Panc1 (cell line): ENCODE measurements at regions not wholly inside any gene's neighbourhood (a gene's known extent, or its start where the extent isn't known, plus 50 kb on each side); places are given as distances from the start of the nearest gene placed in this dataset.

Experiments
- ATAC-seq: fragments of 200-7000 bp; cut with Tn5 transposase; 2 replicates; pipeline ENCODE4 v1.9.1; 2020; ENCODE audit warnings: mild to moderate bottlenecking, moderate library complexity
- BruUV-seq: library from RNA; stranded (reverse); fragments of 400-500 nt; replicated peaks from 2 replicates; lab custom pipeline; 2021; lab: Mats Ljungman, UMichigan
- CTCF ChIA-PET: fragments of 300-600 bp; sonication (Branson Sonifier 250); formaldehyde crosslinking; loops from one replicate; lab custom pipeline; 2022; ENCODE audit warnings: antibody characterized with exemption; lab: Charles Lee
- POLR2A ChIA-PET: fragments of 300-600 bp; sonication (Branson Sonifier 250); formaldehyde crosslinking; loops from one replicate; lab custom pipeline; 2022; ENCODE audit warnings: antibody characterized with exemption; lab: Charles Lee
- DNase-seq: peaks from one replicate; pipeline ENCODE4 v3.0.0-alpha.2; 2010; ENCODE audit warnings: low read depth, low spot score
- H3K27ac ChIP-seq: 2 replicates; pipeline ENCODE4 v1.5.1; 2011; ENCODE audit warnings: mild to moderate bottlenecking, low read length, inconsistent platforms
- H3K27me3 ChIP-seq: fragments of 200-500 bp; sonication (Bioruptor generic); 2 replicates; pipeline ENCODE4 v1.6.0; 2014; ENCODE audit warnings: low read length, inconsistent platforms; ENCODE audit not compliant: control insufficient read depth, insufficient read depth
- H3K36me3 ChIP-seq: fragments of 200-500 bp; sonication (Bioruptor generic); 2 replicates; pipeline ENCODE4 v1.5.1; 2014; ENCODE audit warnings: inconsistent platforms, mild to moderate bottlenecking, low read length, moderate library complexity; ENCODE audit not compliant: control insufficient read depth, insufficient read depth
- H3K4me1 ChIP-seq: 2 replicates; pipeline ENCODE4 v1.5.1; 2011; ENCODE audit warnings: inconsistent platforms, mild to moderate bottlenecking, low read length, moderate library complexity; ENCODE audit not compliant: control insufficient read depth, insufficient read depth
- H3K4me3 ChIP-seq, 2 experiments: 2 replicates each; pipeline ENCODE4 v1.5.1; 2011 to 2012; ENCODE audit warnings: low read depth in 2 of 2, low read length in 2 of 2, mild to moderate bottlenecking in 2 of 2, inconsistent platforms in 1 of 2, moderate library complexity in 1 of 2
- H3K9me3 ChIP-seq: fragments of 200-500 bp; sonication (Bioruptor generic); 2 replicates; pipeline ENCODE4 v1.5.1; 2014; ENCODE audit warnings: low read depth, mild to moderate bottlenecking, inconsistent platforms, low read length, moderate library complexity; ENCODE audit not compliant: control insufficient read depth, insufficient read depth
- CTCF ChIP-seq: fragments of 450-650 bp; IDR thresholded peaks from 2 replicates; pipeline ENCODE4 v1.5.1; 2017; ENCODE audit warnings: mild to moderate bottlenecking
- POLR2AphosphoS5 ChIP-seq: IDR thresholded peaks from 2 replicates; pipeline ENCODE4 v1.6.1; 2012; ENCODE audit warnings: mild to moderate bottlenecking, low read depth, low read length, moderate library complexity
- SIN3A ChIP-seq: IDR thresholded peaks from 2 replicates; pipeline ENCODE4 v1.6.1; 2012; ENCODE audit warnings: low read depth, mild to moderate bottlenecking, low read length, moderate library complexity, borderline replicate concordance; ENCODE audit not compliant: insufficient read depth
- TCF7L2 ChIP-seq: IDR thresholded peaks from 2 replicates; pipeline ENCODE4 v1.6.1; 2011; ENCODE audit warnings: mild to moderate bottlenecking, low read depth, low read length, inconsistent platforms
- in situ Hi-C: cut with HindIII; loops from 2 replicates; pipeline ENCODE4 v1.10.0; 2016; ENCODE audit warnings: low sequenced_read_pairs, low pct_unique_long_range_greater_than_20kb
- intact Hi-C: fragments of 100-400 bp; cut with micrococcal nuclease; formaldehyde crosslinking; loops from one replicate; pipeline ENCODE4 v1.10.0; 2022; ENCODE audit not compliant: unreplicated experiment
- TF ChIP-seq, protein P1 (sequence below), 2 experiments: IDR thresholded peaks; 2 replicates each; pipeline ENCODE4 v1.6.1; 2011 to 2012; ENCODE audit warnings: low read depth in 2 of 2, control low read depth in 1 of 2, low read length in 1 of 2, mild to moderate bottlenecking in 1 of 2, moderate library complexity in 1 of 2; ENCODE audit not compliant: insufficient read depth in 1 of 2

DNA sequence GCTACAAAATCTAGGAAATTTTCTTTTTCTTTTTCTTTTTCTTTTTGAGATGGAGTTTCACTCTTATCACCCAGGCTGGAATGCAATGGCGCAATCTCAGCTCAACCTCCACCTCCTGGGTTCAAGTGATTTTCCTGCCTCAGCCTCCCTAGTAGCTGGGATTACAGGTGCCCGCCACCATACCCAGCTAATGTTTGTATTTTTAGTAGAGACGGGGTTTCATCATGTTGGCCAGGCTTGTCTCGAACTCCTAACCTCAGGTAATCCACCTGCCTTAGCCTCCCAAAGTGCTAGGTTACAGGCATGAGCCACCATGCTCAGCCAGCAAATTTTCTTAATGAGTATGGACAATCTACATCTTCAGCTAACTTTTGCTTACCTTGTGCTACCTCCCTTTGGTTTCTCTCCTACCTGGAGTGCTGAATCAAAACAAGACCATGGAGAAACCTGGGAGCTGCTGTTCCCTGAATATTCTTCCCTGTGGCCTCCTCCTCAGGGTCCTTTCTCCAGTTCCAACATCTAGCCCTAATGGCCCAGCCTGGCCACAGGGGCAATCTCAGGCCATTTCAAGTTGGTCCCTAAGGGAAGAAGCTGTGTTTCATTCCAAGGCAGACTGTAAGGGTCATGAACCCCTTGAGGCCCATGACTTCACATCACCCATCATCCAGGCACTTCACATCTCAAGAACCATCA is 74.6 kb upstream of the EGLN3 start:
- BruUV-seq: no TSS peak
- Histone ChIP-seq H3K9me3 (no peaks in the 10 kb centered on the region), H3K4me3 (no peak overlapping the region), H3K27me3 (no peaks in the 10 kb centered on the region), H3K4me1 (no peaks in the 10 kb centered on the region), H3K27ac (no peak overlapping the region), H3K36me3 (no peaks in the 10 kb centered on the region; the same call in 1 of the 2 replicates)
- no peak for ATAC-seq
- no peak for DNase-seq
- in situ Hi-C loops: no loop called here
- POLR2A ChIA-PET: no interaction called here
- CTCF ChIA-PET: no interaction called here
- intact Hi-C loops: no loop called here
- TF ChIP-seq CTCF: no peak
- no peak for TF ChIP-seq SIN3A
- TF ChIP-seq TCF7L2: no peak
- no peak for TF ChIP-seq POLR2AphosphoS5
- TF ChIP-seq, protein P1, sequence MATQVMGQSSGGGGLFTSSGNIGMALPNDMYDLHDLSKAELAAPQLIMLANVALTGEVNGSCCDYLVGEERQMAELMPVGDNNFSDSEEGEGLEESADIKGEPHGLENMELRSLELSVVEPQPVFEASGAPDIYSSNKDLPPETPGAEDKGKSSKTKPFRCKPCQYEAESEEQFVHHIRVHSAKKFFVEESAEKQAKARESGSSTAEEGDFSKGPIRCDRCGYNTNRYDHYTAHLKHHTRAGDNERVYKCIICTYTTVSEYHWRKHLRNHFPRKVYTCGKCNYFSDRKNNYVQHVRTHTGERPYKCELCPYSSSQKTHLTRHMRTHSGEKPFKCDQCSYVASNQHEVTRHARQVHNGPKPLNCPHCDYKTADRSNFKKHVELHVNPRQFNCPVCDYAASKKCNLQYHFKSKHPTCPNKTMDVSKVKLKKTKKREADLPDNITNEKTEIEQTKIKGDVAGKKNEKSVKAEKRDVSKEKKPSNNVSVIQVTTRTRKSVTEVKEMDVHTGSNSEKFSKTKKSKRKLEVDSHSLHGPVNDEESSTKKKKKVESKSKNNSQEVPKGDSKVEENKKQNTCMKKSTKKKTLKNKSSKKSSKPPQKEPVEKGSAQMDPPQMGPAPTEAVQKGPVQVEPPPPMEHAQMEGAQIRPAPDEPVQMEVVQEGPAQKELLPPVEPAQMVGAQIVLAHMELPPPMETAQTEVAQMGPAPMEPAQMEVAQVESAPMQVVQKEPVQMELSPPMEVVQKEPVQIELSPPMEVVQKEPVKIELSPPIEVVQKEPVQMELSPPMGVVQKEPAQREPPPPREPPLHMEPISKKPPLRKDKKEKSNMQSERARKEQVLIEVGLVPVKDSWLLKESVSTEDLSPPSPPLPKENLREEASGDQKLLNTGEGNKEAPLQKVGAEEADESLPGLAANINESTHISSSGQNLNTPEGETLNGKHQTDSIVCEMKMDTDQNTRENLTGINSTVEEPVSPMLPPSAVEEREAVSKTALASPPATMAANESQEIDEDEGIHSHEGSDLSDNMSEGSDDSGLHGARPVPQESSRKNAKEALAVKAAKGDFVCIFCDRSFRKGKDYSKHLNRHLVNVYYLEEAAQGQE (IDR thresholded peaks at IDR 0.05; ENCODE audit: insufficient read depth in 1 of 2, low read depth in 2 of 2, low read length in 1 of 2): no peak

DNA sequence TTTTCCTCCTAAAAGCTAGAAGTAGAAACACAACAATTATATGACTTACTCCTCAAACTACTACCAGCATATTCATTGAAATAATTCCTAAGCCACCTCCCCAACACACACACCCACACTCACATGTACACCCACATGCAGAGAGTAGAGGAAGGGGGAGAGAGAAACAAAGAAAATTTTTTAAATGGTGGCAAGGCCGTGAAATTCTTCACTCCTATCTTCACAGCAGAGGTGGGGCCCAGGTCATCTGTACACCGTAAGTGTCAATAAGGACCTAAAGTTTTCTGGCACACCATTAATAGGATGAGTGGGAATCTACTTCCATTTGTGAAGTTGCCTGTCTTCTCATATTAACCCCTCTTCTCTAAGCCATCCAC is 73.9 kb upstream of the EGLN3 start:
- Histone ChIP-seq H3K9me3 (no peaks in the 10 kb centered on the region), H3K4me3 (no peak overlapping the region), H3K36me3 (no peaks in the 10 kb centered on the region; the same call in 1 of the 2 replicates), H3K27ac (no peak overlapping the region), H3K4me1 (no peaks in the 10 kb centered on the region), H3K27me3 (no peaks in the 10 kb centered on the region)
- BruUV-seq: no TSS peak
- in situ Hi-C loops (no loop called here), intact Hi-C loops (no loop called here)
- ChIA-PET CTCF (no interaction called here), POLR2A (no interaction called here)
- TF ChIP-seq TCF7L2 (no peak), CTCF (no peak), SIN3A (no peak), POLR2AphosphoS5 (no peak)
- TF ChIP-seq, protein P1 (IDR thresholded peaks at IDR 0.05; ENCODE audit: insufficient read depth in 1 of 2, low read depth in 2 of 2, low read length in 1 of 2): no peak
- no peak for DNase-seq
- no peak for ATAC-seq
